GM21390 (cell line): ENCODE measurements at regions not wholly inside any gene's neighbourhood (a gene's known extent, or its start where the extent isn't known, plus 50 kb on each side); places are given as distances from the start of the nearest gene placed in this dataset.
"Not testable (repeated sequence)": the region's sequence is repeated elsewhere in the genome, so short reads cannot be mapped to it uniquely, and the experiment has no call there.

Experiments
- ATAC-seq: cut with Tn5 transposase; IDR thresholded peaks from one replicate; pipeline ENCODE4 v1.9.1; 2021; ENCODE audit not compliant: unreplicated experiment

- not testable (repeated sequence) for ATAC-seq
Measured at GRCh38 chr2:37758141-37758601, 86.7 kb upstream of the CDC42EP3 start.

GRCh38 chr2:37759989-37760388 is 88.5 kb upstream of the CDC42EP3 start:
- ATAC-seq = not testable (repeated sequence)

- no peak for ATAC-seq
Measured at GRCh38 chr2:37760471-37760870, 89.0 kb upstream of the CDC42EP3 start.

- ATAC-seq = not testable (repeated sequence)
Measured at GRCh38 chr2:37762281-37762680, 90.8 kb upstream of the CDC42EP3 start.

- no peak for ATAC-seq
Measured at GRCh38 chr2:37764739-37765138, 93.3 kb upstream of the CDC42EP3 start.

GRCh38 chr2:37766106-37766505 is 94.7 kb upstream of the CDC42EP3 start:
- ATAC-seq = no peak

GRCh38 chr2:37767046-37767445 is 95.6 kb upstream of the CDC42EP3 start:
- ATAC-seq = no peak

GRCh38 chr2:37767959-37768925 is 96.8 kb upstream of the CDC42EP3 start:
- ATAC-seq = no peak

GRCh38 chr2:37769551-37769950 is 98.1 kb upstream of the CDC42EP3 start:
- ATAC-seq = no peak

GRCh38 chr2:37770797-37771196 is 99.4 kb upstream of the CDC42EP3 start:
- ATAC-seq = no peak

GRCh38 chr2:37771600-37772088 is 100.2 kb upstream of the CDC42EP3 start:
- no peak for ATAC-seq

GRCh38 chr2:37773371-37774130 is 102.1 kb upstream of the CDC42EP3 start:
- no peak for ATAC-seq

- ATAC-seq = not testable (repeated sequence)
Measured at GRCh38 chr2:37774171-37774944, 102.9 kb upstream of the CDC42EP3 start.

- ATAC-seq = no peak
Measured at GRCh38 chr2:37774976-37775907, 103.8 kb upstream of the CDC42EP3 start.

GRCh38 chr2:37775908-37776250 is 104.4 kb upstream of the CDC42EP3 start:
- no peak for ATAC-seq

- ATAC-seq = no peak
Measured at GRCh38 chr2:37776487-37776886, 105.0 kb upstream of the CDC42EP3 start.

- ATAC-seq = no peak
Measured at GRCh38 chr2:37779139-37779538, 107.7 kb upstream of the CDC42EP3 start.

GRCh38 chr2:37779611-37780386 is 108.4 kb upstream of the CDC42EP3 start:
- ATAC-seq = no peak

- no peak for ATAC-seq
Measured at GRCh38 chr2:37780387-37780676, 108.9 kb upstream of the CDC42EP3 start.
